Non-pigmented ciliary epithelial cell (primary cell): ENCODE measurements at regions not wholly inside any gene's neighbourhood (a gene's known extent, or its start where the extent isn't known, plus 50 kb on each side); places are given as distances from the start of the nearest gene placed in this dataset.
"Not testable (repeated sequence)": the region's sequence is repeated elsewhere in the genome, so short reads cannot be mapped to it uniquely, and the experiment has no call there.

ENCODE experiments used
- DNase-seq: peaks from one replicate; pipeline ENCODE4 v3.0.0-alpha.2; 2010; ENCODE audit warnings: low read depth

DNA sequence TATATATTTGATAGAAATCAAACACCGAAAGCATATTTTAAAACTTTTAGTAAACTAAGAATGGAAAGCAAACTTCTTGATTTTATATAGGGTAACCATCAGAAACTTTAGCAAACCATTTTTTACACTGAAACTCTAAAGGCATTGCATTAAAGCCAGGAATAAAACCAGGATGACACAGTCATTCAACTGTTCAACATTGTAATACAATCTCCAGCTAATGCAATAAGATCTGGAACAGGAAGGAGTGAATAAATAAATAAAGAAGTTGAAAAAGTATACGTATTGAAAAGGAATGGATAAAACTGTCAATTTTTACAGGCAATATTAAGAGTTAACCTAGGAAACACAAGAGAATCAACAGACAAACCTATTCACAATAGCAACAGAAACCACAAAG is 181.9 kb upstream of the TTC14 start:
- no peak for DNase-seq

GRCh38 chr3:180420804-180421203 is 181.2 kb upstream of the TTC14 start:
- no peak for DNase-seq

- DNase-seq: no peak
Observed at GRCh38 chr3:180421221-180421620, 180.7 kb upstream of the TTC14 start.

- DNase-seq: no peak
Observed at GRCh38 chr3:180421721-180422120, 180.2 kb upstream of the TTC14 start.

GRCh38 chr3:180424305-180424704 is 177.7 kb upstream of the TTC14 start:
- not testable (repeated sequence) for DNase-seq

- no peak for DNase-seq
Observed at GRCh38 chr3:180430896-180431295, 171.1 kb upstream of the TTC14 start.

GRCh38 chr3:180433152-180433551 is 168.8 kb upstream of the TTC14 start:
- DNase-seq: peak; percentile 46

- no peak for DNase-seq
Observed at GRCh38 chr3:180447136-180447535, 154.8 kb upstream of the TTC14 start.

DNA sequence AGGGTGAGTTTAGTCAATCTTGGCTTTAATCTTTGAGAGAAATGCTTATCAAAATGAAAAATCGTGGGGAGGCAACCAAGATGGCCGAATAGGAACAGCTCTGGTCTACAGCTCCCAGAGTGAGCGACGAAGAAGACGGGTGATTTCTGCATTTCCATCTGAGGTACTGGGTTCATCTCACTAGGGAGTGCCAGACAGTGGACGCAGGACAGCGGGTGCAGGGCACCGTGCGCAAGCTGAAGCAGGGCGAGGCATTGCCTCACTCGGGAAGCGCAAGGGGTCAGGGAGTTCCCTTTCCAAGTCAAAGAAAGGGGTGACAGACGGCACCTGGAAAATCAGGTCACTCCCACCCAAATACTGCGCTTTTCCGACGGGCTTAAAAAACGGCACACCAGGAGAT is 153.6 kb upstream of the TTC14 start:
- not testable (repeated sequence) for DNase-seq

- no peak for DNase-seq
Observed at GRCh38 chr3:180457225-180457624, 144.7 kb upstream of the TTC14 start.

DNA sequence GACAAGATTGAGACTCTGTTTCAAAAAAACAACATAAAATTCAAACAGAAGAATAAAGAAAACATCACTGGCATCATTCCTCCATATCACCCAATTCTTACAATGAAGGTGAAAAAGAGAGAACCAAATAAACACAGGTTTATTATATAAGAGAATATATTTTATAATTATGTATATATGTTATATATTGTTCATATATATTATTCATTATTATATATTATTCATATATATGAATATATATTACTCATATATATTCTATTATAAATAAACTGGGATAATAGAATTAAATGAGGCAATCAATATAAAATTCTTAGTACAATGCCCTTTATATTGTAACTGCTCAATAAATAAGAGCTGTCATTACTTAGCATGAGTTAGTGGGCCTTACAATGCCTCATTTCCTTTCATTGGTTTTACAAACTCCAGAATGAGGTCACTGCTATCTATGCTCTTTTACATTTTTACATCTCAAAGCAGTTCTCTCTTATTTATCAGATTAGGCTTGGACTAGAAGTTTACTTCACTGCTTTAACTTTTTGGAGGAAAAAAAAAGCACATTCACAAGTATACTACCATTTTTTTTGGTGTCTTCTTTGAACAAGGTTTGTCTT is 135.5 kb upstream of the TTC14 start:
- no peak for DNase-seq

DNA sequence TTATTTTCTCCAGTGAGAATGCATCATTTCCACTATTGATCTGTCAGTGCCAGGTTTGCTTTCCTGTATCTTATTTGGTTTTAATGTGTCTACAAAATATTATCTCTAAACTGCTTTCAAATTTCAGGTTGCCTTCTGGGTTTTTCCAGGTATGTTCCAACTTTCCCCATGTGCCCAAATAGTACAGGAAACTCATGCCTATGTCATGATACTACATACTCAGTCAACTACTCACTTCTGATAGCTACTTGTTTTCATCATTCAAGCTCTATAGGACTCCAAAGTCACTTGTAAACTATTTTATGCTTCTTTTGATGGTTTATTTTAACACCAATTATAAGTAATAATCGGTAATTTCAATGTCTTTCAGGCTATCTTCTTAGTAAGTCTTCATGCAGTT is 134.8 kb upstream of the TTC14 start:
- no peak for DNase-seq

- no peak for DNase-seq
Observed at GRCh38 chr3:180469149-180469548, 132.8 kb upstream of the TTC14 start.

DNA sequence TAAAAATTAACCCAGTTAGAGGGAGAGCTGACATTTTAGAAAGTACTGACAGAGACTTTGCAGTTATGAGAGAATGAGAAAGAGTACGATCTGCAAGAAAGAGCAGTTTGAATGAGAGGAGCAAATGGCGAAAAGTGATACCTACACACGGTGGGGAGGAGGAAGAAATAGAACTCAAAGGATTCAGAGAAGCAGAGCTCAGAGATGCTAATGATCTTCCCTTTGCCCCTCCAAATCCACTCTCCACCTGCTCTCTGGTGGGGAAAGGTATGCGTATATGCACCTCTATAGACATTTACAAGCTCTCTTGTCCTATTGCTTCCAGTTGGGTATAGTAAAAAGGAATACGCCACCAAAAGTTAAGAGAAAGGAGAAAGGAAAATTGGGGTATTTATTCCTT is 123.3 kb upstream of the TTC14 start:
- no peak for DNase-seq

DNA sequence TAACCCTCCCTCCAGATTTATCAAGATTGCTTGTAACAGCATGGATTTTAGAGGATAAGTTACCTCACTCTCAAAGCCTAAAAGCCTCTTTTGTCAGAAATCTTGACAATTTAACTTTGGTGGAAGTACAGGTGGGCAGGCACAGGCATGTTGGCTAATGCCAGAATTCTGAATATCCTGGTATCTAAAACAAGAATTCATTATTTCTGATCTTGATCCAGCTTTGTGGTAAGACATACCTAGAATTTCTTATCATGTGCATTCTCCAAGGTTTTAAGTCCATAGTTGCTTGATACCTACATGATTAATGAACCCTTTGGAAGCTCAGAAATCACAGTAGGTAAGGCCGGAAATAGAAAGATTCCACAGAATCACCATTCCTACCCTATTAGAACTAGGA is 109.9 kb upstream of the TTC14 start:
- DNase-seq: no peak

DNA sequence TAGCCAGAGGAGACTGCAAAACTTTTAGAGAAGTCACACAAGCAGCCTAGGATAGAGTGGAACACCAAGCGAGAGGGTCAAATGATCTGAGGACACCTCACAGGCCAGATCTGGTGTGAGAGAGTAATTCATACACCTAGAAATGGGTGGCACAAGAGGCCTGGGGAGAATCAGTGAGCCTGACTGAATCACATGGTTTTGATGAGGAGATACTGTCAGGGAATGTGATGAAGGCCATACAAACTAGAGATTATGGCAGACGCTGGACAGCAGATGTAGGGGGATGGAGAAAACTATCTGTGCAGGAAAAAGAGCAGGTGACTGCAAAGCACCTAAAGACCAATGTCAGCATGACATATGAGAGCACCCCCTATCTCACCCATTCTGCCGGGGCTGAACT is 105.0 kb upstream of the TTC14 start:
- DNase-seq: no peak

GRCh38 chr3:180516368-180516767 is 85.6 kb upstream of the TTC14 start:
- DNase-seq: no peak

DNA sequence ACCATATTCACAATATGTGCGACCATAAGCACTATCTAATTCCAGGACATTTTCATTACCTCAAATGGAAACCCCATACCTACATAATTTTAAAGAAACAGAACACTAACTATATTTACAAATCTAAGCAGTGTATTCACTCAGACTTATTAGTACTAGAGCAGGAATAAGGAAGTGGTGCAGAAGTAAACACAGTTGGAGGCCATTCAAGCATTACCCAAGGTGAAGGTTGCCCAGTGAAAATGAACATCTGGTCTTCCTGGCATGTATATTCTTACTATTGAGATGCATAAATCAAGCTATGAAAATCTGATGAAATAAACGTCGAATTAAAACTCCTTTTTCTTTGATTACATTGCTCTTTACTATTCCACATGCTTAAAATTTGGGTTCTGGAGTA is 78.9 kb upstream of the TTC14 start:
- no peak for DNase-seq

DNA sequence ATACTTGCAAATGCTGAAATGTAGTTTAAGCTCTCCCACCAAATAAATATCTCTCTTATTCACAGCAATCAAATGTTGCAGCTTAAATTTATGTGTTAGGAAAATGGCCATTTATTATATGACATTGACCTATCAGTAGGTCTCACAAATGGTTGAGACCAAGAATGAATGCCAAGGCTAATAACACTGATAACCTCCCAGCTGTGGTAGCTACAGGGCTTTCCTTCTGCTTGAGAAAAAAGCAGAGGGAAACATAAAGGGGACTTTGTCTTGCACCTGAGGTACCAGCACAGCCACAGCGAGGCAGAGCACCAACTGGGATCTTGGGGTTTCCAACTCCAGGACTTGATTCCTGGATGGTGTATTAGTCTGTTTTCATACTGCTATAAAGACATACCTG is 73.1 kb upstream of the TTC14 start:
- DNase-seq: no peak

GRCh38 chr3:180529778-180530177 is 72.2 kb upstream of the TTC14 start:
- DNase-seq: no peak

- DNase-seq: no peak
Observed at GRCh38 chr3:180530276-180530675, 71.7 kb upstream of the TTC14 start.

- no peak for DNase-seq
Observed at GRCh38 chr3:180531303-180532278, 70.4 kb upstream of the TTC14 start.

DNA sequence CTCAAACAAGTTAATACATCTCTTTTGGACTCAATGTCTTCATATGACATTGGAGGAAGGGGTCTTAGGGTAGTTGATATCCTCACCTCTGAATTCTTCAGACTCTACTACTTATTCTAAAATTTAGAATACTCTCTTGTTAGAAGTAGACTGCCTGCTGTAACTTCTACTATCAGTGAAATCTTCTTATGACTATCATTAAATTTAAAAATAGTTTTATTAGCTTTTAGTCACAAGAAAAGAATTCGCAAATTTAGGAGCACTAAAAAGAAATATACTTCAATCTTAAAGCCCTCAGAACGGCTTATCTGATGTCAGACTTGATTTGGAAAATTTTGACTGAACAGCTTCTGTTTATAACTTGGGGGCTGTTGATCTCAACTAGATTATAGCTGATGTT is 67.1 kb upstream of the TTC14 start:
- DNase-seq: no peak

GRCh38 chr3:180538493-180538892 is 63.5 kb upstream of the TTC14 start:
- DNase-seq: no peak
